ENCODE measurements at regions not wholly inside any gene's neighbourhood (a gene's known extent, or its start where the extent isn't known, plus 50 kb on each side); places are given as distances from the start of the nearest gene placed in this dataset.

DNA sequence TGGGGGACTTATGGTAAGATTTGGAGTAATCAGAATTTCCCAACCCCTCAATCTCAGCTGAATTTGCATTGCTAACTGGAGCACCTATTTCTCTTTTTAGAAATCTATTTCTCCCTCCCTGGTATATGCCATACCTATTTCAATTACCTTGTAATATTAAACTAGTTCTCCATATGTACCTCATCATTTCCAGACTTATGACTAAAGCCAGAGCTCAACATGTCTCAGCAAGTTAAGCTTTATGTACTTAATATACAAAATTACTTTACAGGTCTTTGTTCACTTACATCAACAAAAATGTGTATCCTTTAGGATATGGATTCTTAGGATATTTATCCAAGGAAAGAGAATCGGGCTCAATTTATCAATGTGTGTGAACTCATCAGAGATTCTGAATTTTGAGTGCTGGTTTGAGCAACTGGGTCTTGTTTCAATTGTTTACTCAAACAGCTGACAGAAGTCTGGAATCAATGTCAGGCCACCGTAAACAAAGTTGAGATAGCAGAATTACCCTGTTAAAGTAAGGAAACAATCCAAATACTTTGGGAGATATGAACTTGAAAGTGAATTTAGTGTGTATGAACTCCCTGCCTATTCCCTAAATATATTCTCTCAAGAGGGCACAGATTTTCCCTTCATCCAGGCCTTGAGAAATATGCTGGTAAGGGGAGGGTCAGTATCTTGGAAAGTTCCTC, 199.6 kb downstream of the VEGFC start:
- TF ChIP-seq, protein P1, sequence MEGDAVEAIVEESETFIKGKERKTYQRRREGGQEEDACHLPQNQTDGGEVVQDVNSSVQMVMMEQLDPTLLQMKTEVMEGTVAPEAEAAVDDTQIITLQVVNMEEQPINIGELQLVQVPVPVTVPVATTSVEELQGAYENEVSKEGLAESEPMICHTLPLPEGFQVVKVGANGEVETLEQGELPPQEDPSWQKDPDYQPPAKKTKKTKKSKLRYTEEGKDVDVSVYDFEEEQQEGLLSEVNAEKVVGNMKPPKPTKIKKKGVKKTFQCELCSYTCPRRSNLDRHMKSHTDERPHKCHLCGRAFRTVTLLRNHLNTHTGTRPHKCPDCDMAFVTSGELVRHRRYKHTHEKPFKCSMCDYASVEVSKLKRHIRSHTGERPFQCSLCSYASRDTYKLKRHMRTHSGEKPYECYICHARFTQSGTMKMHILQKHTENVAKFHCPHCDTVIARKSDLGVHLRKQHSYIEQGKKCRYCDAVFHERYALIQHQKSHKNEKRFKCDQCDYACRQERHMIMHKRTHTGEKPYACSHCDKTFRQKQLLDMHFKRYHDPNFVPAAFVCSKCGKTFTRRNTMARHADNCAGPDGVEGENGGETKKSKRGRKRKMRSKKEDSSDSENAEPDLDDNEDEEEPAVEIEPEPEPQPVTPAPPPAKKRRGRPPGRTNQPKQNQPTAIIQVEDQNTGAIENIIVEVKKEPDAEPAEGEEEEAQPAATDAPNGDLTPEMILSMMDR (IDR thresholded peaks at IDR 0.05; ENCODE audit: insufficient read depth, low read depth, low read length): no peak
- no peak for TF ChIP-seq EZH2 (IDR thresholded peaks at IDR 0.05; ENCODE audit: insufficient read depth, low read length)

All from astrocyte (in vitro differentiated cells and primary cell).